Testis (tissue), 2 donors: ENCODE measurements at regions not wholly inside any gene's neighbourhood (a gene's known extent, or its start where the extent isn't known, plus 50 kb on each side); places are given as distances from the start of the nearest gene placed in this dataset.

ENCODE experiments used
- DNase-seq: peaks from one replicate; pipeline ENCODE4 v3.0.0-alpha.2; 2019
- H3K27ac ChIP-seq, 2 donors: fragments of 200-600 bp; sonication (generic); one replicate each; pipeline ENCODE4 v1.5.1; 2019
- H3K27me3 ChIP-seq: fragments of 200-600 bp; sonication (generic); one replicate; pipeline ENCODE4 v1.5.1; 2019
- H3K36me3 ChIP-seq: fragments of 200-600 bp; sonication (generic); one replicate; pipeline ENCODE4 v1.5.1; 2017; ENCODE audit warnings: low read depth; ENCODE audit errors: missing control alignments
- H3K4me1 ChIP-seq: fragments of 200-600 bp; sonication (generic); one replicate; pipeline ENCODE4 v1.5.1; 2019
- H3K4me3 ChIP-seq, 2 donors: fragments of 200-600 bp; sonication (generic); one replicate each; pipeline ENCODE4 v1.5.1; 2017 to 2019
- H3K9me3 ChIP-seq: fragments of 200-600 bp; sonication (generic); one replicate; pipeline ENCODE4 v1.5.1; 2017
- CTCF ChIP-seq, 3 experiments: fragments of 450-650 bp in 2 of 3; fragments of 200-600 bp in 1 of 3; sonication (generic) in 1 of 3; IDR thresholded peaks; one replicate each; pipeline ENCODE4 v1.5.1; 2016 to 2019; ENCODE audit warnings: antibody characterized with exemption in 3 of 3, mild to moderate bottlenecking in 2 of 3, moderate library complexity in 1 of 3
- POLR2A ChIP-seq: fragments of 450-650 bp; IDR thresholded peaks from one replicate; pipeline ENCODE4 v1.6.1; 2017; ENCODE audit warnings: antibody characterized with exemption, mild to moderate bottlenecking, moderate library complexity
- WGBS, 2 donors: methylation state at CpG; one replicate each; pipeline ENCODE4 v1.1.5; 2018; 5-methylcytosine and 5-hydroxymethylcytosine counted together
- intact Hi-C: fragments of 100-400 bp; cut with DNase I; formaldehyde crosslinking; loops from one replicate; pipeline ENCODE4 v1.15.1; 2023; ENCODE audit warnings: low total_unique reads

GRCh38 chr9:105087910-105088898 lies 156.2 kb upstream of the SLC44A1 start:
- H3K4me3 ChIP-seq: no peak overlapping the region
- H3K36me3 ChIP-seq: no peaks in the 10 kb centered on the region
- intact Hi-C loops: no loop called here
- no peaks in the 10 kb centered on the region for H3K27me3 ChIP-seq
- no peak overlapping the region for H3K27ac ChIP-seq
- no peak for TF ChIP-seq POLR2A
- TF ChIP-seq CTCF (IDR thresholded peaks at IDR 0.05): no peak
- 67 to 73% methylated on average over 4 of the region's 4 CpGs for WGBS, 2 donors
- H3K4me1 ChIP-seq: no peaks in the 10 kb centered on the region
- DNase-seq: no peak
- H3K9me3 ChIP-seq: no peaks in the 10 kb centered on the region

GRCh38 chr9:105089874-105090273 lies 154.6 kb upstream of the SLC44A1 start:
- intact Hi-C loops: no loop called here
- no peak for DNase-seq
- Histone ChIP-seq H3K36me3 (no peaks in the 10 kb centered on the region), H3K27me3 (no peaks in the 10 kb centered on the region), H3K27ac (no peak overlapping the region), H3K4me1 (no peaks in the 10 kb centered on the region), H3K4me3 (no peak overlapping the region), H3K9me3 (no peaks in the 10 kb centered on the region)
- WGBS, 2 donors: 88 to 90% methylated on average over 5 of the region's 5 CpGs
- TF ChIP-seq POLR2A (no peak), CTCF (IDR thresholded peaks at IDR 0.05) (no peak)

GRCh38 chr9:105091004-105091640 lies 153.3 kb upstream of the SLC44A1 start:
- Histone ChIP-seq H3K9me3 (no peaks in the 10 kb centered on the region), H3K4me1 (no peaks in the 10 kb centered on the region), H3K36me3 (no peaks in the 10 kb centered on the region), H3K27ac (no peak overlapping the region), H3K27me3 (no peaks in the 10 kb centered on the region), H3K4me3 (no peak overlapping the region)
- DNase-seq: no peak
- intact Hi-C loops: no loop called here
- 76 to 84% methylated on average over 4 of the region's 4 CpGs for WGBS, 2 donors
- TF ChIP-seq CTCF (IDR thresholded peaks at IDR 0.05): no peak

GRCh38 chr9:105093685-105094084 lies 150.8 kb upstream of the SLC44A1 start:
- 87 to 95% methylated on average over 1 of the region's 1 CpG for WGBS, 2 donors
- no peak for DNase-seq
- no peak overlapping the region for H3K4me3 ChIP-seq
- H3K36me3 ChIP-seq: no peaks in the 10 kb centered on the region
- H3K27ac ChIP-seq: no peak overlapping the region
- no peaks in the 10 kb centered on the region for H3K27me3 ChIP-seq
- intact Hi-C loops: no loop called here
- no peak for TF ChIP-seq POLR2A
- TF ChIP-seq CTCF (IDR thresholded peaks at IDR 0.05): no peak
- no peaks in the 10 kb centered on the region for H3K4me1 ChIP-seq
- H3K9me3 ChIP-seq: no peaks in the 10 kb centered on the region
